OCI-LY1 (cell line): ENCODE measurements at regions not wholly inside any gene's neighbourhood (a gene's known extent, or its start where the extent isn't known, plus 50 kb on each side); places are given as distances from the start of the nearest gene placed in this dataset.

Source experiments
- H2AFZ ChIP-seq: fragments of 200-600 bp; sonication (generic), shearing (Covaris generic); 2 replicates; pipeline ENCODE4 v1.6.0; 2014; ENCODE audit warnings: antibody characterized with exemption, mild to moderate bottlenecking, low read length
- H3F3A ChIP-seq: fragments of 200-600 bp; sonication (generic), shearing (Covaris generic); 2 replicates; pipeline ENCODE4 v1.6.0; 2014; ENCODE audit warnings: mild to moderate bottlenecking, antibody characterized with exemption, low read length, moderate library complexity; ENCODE audit not compliant: insufficient read depth
- H3K27ac ChIP-seq: fragments of 200-600 bp; sonication (generic); 2 replicates; pipeline ENCODE4 v1.5.1; 2014; ENCODE audit warnings: low read length, mixed run types, mild to moderate bottlenecking, low read depth; ENCODE audit not compliant: poor library complexity, severe bottlenecking
- H3K27me3 ChIP-seq: fragments of 200-600 bp; sonication (generic); 2 replicates; pipeline ENCODE4 v1.6.0; 2014; ENCODE audit warnings: antibody characterized with exemption, mild to moderate bottlenecking, low read length, moderate library complexity; ENCODE audit not compliant: insufficient read depth
- H3K36me3 ChIP-seq: fragments of 200-600 bp; sonication (generic); 2 replicates; pipeline ENCODE4 v1.6.1; 2014; ENCODE audit warnings: mild to moderate bottlenecking, antibody characterized with exemption, low read length, moderate library complexity, mixed read lengths; ENCODE audit not compliant: insufficient read depth
- H3K4me1 ChIP-seq: fragments of 200-600 bp; sonication (generic); 2 replicates; pipeline ENCODE4 v1.5.1; 2014; ENCODE audit warnings: mild to moderate bottlenecking, low read length, moderate library complexity; ENCODE audit not compliant: insufficient read depth, severe bottlenecking
- H3K4me2 ChIP-seq: fragments of 200-600 bp; sonication (generic), shearing (Covaris generic); 2 replicates; pipeline ENCODE4 v1.6.1; 2014; ENCODE audit warnings: low read length
- H3K4me3 ChIP-seq: fragments of 200-600 bp; sonication (generic); 2 replicates; pipeline ENCODE4 v1.5.1; 2014; ENCODE audit warnings: low read length, low read depth, mild to moderate bottlenecking, mixed read lengths; ENCODE audit not compliant: poor library complexity, severe bottlenecking
- H3K79me2 ChIP-seq: fragments of 200-600 bp; shearing (Covaris generic); 2 replicates; pipeline ENCODE4 v1.6.1; 2016; ENCODE audit warnings: mixed run types, low read length, mixed read lengths; ENCODE audit not compliant: insufficient read depth
- H3K9ac ChIP-seq: fragments of 200-600 bp; sonication (generic), shearing (Covaris generic); 2 replicates; pipeline ENCODE4 v1.6.1; 2014; ENCODE audit warnings: mild to moderate bottlenecking, low read length, mixed read lengths
- H3K9me2 ChIP-seq: fragments of 200-600 bp; sonication (generic), shearing (Covaris generic); 2 replicates; pipeline ENCODE4 v1.6.1; 2014; ENCODE audit warnings: low read depth, mild to moderate bottlenecking, low read length, mixed read lengths
- H3K9me3 ChIP-seq: fragments of 200-600 bp; shearing (Covaris generic); 2 replicates; pipeline ENCODE4 v1.6.1; 2014; ENCODE audit warnings: low read length, mixed read lengths
- H4K20me1 ChIP-seq: fragments of 200-600 bp; sonication (generic), shearing (Covaris generic); 2 replicates; pipeline ENCODE4 v1.6.0; 2016; ENCODE audit warnings: mild to moderate bottlenecking, low read length; ENCODE audit not compliant: insufficient read depth
- CTCF ChIP-seq: fragments of 200-600 bp; sonication (generic), shearing (Covaris generic); IDR thresholded peaks from 2 replicates; pipeline ENCODE4 v1.5.1; 2017; ENCODE audit warnings: mild to moderate bottlenecking, antibody characterized with exemption, low read length, moderate library complexity, mixed read lengths
- EZH2 ChIP-seq: fragments of 200-600 bp; sonication (generic), shearing (Covaris generic); IDR thresholded peaks from 2 replicates; pipeline ENCODE4 v1.8.0; 2017; ENCODE audit warnings: borderline replicate concordance, mixed run types, mild to moderate bottlenecking, antibody characterized with exemption, low read length, moderate library complexity, mixed read lengths

- H3K79me2 ChIP-seq, result no peaks in the 10 kb centered on the region
- no peak overlapping the region for H3K27ac ChIP-seq
- no peak overlapping the region for H3K4me3 ChIP-seq
- no peaks in the 10 kb centered on the region for H4K20me1 ChIP-seq
- H3K9ac ChIP-seq, result no peak overlapping the region
- H3K4me2 ChIP-seq, result no peak overlapping the region
- no peaks in the 10 kb centered on the region for H3K4me1 ChIP-seq
- H3K9me2 ChIP-seq, result no peaks in the 10 kb centered on the region
- H3F3A ChIP-seq, result no peaks in the 10 kb centered on the region
- TF ChIP-seq EZH2 (no peak), CTCF (no peak)
- H3K36me3 ChIP-seq, result no peaks in the 10 kb centered on the region
- H3K27me3 ChIP-seq, result no peaks in the 10 kb centered on the region
- H3K9me3 ChIP-seq, result no peaks in the 10 kb centered on the region
- no peak overlapping the region for H2AFZ ChIP-seq
These were observed 315.6 kb upstream of the PLXNA2 start for GRCh38 chr1:208559597-208560329.

GRCh38 chr1:208562151-208562960, 318.2 kb upstream of the PLXNA2 start:
- no peak for TF ChIP-seq CTCF
- no peak for TF ChIP-seq EZH2
- Histone ChIP-seq H3K9me3 (no peaks in the 10 kb centered on the region), H3K27ac (no peak overlapping the region)

GRCh38 chr1:208564466-208564865, 320.3 kb upstream of the PLXNA2 start:
- Histone ChIP-seq H3K9me2 (no peaks in the 10 kb centered on the region), H3K27me3 (no peaks in the 10 kb centered on the region), H3K27ac (no peak overlapping the region), H3K4me1 (no peaks in the 10 kb centered on the region), H3K9me3 (no peaks in the 10 kb centered on the region), H3K9ac (no peak overlapping the region), H3F3A (no peaks in the 10 kb centered on the region), H4K20me1 (no peaks in the 10 kb centered on the region), H3K4me3 (no peak overlapping the region), H2AFZ (no peak overlapping the region), H3K79me2 (no peaks in the 10 kb centered on the region), H3K4me2 (no peak overlapping the region), H3K36me3 (no peaks in the 10 kb centered on the region)
- TF ChIP-seq EZH2 (no peak), CTCF (no peak)

More at GRCh38 chr1:208562151-208562960, 318.2 kb upstream of the PLXNA2 start:
- Histone ChIP-seq H3K4me2 (no peak overlapping the region), H2AFZ (no peak overlapping the region), H3K4me3 (no peak overlapping the region), H3K36me3 (no peaks in the 10 kb centered on the region), H3K9ac (no peak overlapping the region), H3F3A (no peaks in the 10 kb centered on the region), H3K27me3 (no peaks in the 10 kb centered on the region), H3K79me2 (no peaks in the 10 kb centered on the region), H3K4me1 (no peaks in the 10 kb centered on the region), H4K20me1 (no peaks in the 10 kb centered on the region), H3K9me2 (no peaks in the 10 kb centered on the region)
